OCI-LY3 (cell line): ENCODE measurements at regions not wholly inside any gene's neighbourhood (a gene's known extent, or its start where the extent isn't known, plus 50 kb on each side); places are given as distances from the start of the nearest gene placed in this dataset.

ENCODE experiments used
- CTCF ChIP-seq: fragments of 200-600, 300-600 bp; sonication (generic); IDR thresholded peaks from 2 replicates; pipeline ENCODE4 v1.5.1; 2014; ENCODE audit warnings: antibody characterized with exemption, low read length, low read depth
- EZH2phosphoT487 ChIP-seq: fragments of 200-600 bp; shearing (Covaris generic); IDR thresholded peaks from 2 replicates; pipeline ENCODE4 v1.6.1; 2018; ENCODE audit warnings: antibody characterized with exemption, mixed run types, low read depth

DNA sequence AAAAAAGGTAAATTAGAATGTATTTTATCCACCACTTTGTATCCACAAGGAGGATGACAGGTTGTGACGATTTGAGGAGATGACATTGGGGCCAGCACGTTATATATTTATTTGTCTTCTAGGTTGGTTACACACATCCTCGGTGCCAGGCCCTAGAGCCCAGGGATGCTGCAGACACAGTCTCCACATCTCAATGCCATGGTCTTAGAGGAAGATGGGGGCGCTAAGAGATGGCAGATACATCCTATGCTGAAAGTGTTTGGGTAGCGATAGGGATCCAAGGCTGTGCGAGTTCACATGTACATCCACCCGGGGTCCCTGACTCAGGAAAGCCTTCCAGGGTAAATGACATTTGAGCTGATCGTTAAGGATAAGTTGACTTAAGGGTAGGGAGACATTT lies 193.1 kb upstream of the GSC start:
- TF ChIP-seq CTCF (no peak), EZH2phosphoT487 (no peak)
